IPS DF 4.7 (cell line): ENCODE measurements at regions not wholly inside any gene's neighbourhood (a gene's known extent, or its start where the extent isn't known, plus 50 kb on each side); places are given as distances from the start of the nearest gene placed in this dataset.

Source experiments
- DNase-seq: peaks from one replicate; pipeline ENCODE4 v3.0.0-alpha.2; 2013; ENCODE audit warnings: low spot score; ENCODE audit errors: extremely low read depth

GRCh38 chr13:103335241-103335640 is 269.0 kb upstream of the SLC10A2 start:
- DNase-seq, result no peak

- DNase-seq, result no peak
These were observed 265.7 kb upstream of the SLC10A2 start for GRCh38 chr13:103331924-103332323.

DNA sequence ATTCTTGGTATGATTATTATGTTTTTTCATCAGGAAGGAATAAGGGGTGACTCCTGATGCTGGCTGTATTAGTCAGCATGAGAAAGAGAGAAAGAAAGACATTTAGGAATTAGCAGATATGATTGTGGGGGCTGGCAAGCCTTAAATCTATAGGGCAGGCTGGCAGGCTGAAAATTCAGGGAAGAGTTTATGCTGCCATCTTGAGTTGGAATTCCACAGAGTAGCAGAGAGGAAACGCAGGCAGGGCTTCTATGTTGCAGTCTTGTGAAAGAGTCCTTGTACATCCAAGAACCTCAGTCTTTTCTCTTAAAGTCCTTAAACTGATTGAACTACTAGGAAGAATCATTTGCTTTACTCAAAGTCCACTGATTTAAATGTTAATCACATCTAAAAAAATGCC is 262.7 kb upstream of the SLC10A2 start:
- no peak for DNase-seq

DNA sequence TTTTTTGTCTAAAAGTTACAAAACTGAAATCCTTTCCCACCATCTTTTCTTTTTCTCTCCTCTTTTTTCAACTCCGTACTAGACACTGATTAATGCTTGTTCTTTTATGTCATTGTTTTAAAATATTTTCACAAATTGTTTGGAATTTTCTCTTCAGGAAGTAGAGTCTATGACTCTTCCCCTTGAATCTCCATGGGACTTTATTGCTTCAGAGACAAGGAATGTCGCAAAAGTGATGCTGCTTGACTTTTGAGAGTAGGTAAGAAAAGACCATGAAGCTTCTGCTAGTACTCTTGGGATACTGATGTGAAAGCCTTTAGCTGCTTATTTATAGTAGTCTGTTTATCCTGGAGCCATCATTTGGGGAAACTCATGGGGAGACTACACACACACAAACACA is 260.1 kb upstream of the SLC10A2 start:
- no peak for DNase-seq

- peak; percentile 5 for DNase-seq
These were observed 259.5 kb upstream of the SLC10A2 start for GRCh38 chr13:103325672-103326071.

- no peak for DNase-seq
These were observed 258.4 kb upstream of the SLC10A2 start for GRCh38 chr13:103324641-103325040.

DNA sequence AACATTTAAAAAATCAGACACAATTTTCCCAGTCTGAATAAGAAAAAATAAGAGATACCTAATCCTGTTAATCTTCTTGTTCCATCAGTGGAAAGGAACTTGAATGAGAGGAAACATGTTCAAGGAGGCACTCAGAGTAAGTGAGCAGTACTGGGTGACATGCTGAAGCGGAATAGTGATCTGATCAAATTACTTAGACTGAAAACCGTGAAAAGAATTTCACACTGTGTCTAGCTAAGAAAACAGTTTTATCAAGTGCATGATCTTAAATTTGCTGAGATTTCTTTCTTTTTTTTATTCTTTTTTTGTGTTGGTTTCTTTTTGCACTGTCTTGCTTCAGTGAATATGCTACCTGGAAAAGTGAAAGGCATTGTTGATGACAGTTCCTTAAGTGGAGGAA is 249.5 kb upstream of the SLC10A2 start:
- no peak for DNase-seq

GRCh38 chr13:103312467-103312866 is 246.2 kb upstream of the SLC10A2 start:
- no peak for DNase-seq

DNA sequence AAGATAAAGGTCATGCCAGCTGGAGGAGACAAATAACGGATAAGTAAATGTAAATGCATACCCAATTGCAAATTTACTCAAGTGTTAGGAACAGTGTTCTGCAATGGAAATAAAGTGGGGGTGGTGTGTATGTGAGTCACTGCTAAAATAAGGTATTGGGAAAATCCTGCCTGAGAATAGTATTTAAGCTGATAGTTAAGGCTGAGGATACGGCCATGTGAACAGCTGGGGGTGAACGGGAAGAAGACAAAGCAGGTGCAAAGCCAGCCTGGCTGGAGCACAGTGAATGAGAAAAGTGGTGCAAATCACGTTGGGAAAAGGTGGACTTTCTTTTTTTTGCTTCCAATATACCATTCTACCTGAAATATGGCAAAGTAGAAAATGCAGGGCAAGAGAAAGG is 242.4 kb upstream of the SLC10A2 start:
- DNase-seq, result no peak

DNA sequence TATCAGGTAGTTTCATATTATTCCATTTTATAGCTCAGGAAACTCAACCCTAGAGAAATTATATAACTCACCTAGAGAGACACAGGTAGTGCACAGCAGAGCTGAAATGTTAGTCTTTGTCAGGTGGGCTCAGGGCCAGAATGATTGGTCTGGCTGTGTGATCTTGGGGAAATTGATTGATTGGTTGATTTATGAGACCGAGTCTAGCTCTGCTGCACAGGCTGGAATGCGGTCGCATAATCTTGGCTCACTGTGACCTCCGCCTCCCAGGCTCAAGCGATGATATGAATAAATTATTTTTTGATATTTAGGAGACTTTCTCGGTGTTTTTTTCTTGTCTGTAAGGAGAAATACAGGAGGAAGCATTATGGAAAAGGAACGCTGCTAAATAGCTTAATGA is 239.9 kb upstream of the SLC10A2 start:
- no peak for DNase-seq

DNA sequence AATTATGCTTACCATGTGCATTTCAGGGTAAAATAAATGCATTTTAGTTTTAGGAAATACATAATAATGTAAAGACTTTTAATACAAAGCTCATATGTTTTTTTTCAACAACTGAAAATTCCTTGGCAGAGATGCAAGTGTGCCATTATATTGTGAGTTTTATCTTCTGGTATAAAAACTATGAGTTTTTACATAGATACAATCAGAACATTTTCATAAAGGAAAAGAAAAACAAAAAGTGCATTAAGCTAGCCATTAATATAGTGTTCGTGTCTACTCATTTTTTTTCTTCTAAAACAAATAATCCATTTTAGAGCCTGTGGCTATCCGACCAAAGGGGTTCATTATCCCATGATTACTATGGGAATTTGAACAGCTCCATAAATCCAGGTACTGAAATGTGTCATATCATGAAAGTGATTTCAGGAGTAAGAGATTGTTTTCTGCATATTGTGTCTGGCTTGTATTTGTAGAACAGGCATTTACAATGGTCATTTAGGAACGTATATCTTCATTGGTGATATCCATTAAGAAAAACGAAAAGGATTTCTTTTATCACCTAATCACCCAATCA is 236.9 kb upstream of the SLC10A2 start:
- no peak for DNase-seq

DNA sequence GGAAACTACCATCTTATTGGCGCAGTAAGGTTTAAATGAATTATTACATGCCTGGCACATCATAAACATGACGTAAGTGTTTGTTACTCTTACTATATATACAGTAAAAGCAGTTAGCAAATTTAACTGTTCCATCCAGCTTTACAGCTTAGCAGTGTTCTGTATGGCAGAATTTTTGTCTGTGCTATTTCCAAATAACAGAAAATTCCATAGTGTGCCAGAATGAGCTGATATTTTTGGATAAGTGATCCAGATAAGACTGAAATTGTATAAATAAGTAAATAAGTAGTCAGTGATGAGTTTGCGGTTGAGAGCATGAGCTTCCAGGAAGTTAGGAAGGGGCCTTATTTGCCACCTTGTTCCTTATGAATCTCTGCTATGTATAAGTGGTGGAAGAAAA is 236.5 kb upstream of the SLC10A2 start:
- DNase-seq, result no peak

- DNase-seq, result peak; percentile 41
These were observed 232.9 kb upstream of the SLC10A2 start for GRCh38 chr13:103299079-103299478.

DNA sequence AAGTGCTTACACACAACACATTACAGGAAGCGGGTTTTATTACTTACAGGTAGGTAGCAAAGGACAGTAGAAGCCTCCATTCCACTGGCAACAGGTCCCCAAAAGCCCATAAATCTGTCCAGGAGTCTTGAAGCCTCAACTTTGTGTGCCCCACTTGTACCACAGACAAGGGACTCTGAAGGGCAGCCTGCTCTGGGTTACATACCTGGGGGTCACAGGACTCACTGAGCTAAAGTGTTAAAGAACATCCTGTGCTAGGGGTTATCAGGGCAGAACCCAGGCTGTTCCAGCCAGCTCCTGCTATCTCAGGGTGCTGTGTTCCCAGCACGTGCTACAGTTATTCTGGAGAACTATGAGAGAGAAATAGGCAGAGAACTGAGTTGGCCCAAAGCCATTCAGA is 230.9 kb upstream of the SLC10A2 start:
- DNase-seq, result no peak

DNA sequence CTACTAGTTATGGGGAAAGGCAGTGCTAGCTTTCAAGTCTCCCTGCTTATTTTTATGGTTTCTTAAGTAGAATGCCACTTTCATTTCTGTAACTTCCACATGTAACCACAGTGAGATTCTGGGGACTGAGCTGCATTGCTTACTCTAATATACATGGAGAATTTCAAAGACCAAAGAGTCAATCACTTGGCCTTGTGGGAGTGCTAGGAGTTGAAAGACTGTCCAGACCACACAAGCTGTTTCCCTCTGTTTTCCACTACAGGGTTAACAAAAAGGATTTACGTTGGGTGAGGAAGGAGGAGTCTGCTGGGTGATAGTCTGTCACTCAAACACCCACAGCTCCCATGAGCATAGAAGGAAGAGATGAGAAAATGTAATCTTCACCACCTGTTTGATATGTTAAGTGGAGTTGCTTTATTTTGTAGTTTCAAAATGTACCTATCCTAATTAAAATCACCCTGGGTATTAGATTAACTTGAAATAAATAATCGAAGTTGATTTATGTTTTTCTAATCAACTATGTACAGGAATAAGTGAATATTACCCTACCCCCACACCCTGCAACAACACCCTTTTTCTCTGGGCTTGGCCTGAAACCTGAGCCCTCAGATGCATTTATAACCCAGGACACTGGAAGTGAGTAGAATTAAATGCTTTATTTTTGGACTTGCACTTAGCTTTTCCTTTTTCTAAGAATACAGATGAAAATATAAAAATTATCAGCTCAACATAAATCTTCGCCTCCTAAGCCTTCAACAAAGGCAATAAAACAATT is 225.8 kb upstream of the SLC10A2 start:
- no peak for DNase-seq

GRCh38 chr13:103291226-103291625 is 225.0 kb upstream of the SLC10A2 start:
- DNase-seq, result no peak

DNA sequence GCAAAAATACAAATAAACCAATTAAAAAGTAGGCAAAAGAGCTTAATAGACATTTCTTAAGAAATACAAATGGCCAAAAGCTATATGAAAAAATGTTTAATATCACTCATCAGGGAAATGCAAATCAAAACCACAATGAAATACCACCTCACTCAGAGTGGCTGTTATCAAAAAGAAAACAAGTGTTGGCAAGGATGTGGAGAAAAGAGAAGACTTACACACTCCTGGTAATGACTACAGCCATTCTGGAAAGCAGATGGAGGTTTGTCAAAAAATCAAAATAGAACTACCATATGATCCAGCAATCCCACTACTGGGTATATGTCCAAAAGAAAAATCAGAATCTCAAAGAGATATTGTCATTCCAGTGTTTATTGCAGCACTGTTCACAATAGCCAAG is 223.5 kb upstream of the SLC10A2 start:
- no peak for DNase-seq

DNA sequence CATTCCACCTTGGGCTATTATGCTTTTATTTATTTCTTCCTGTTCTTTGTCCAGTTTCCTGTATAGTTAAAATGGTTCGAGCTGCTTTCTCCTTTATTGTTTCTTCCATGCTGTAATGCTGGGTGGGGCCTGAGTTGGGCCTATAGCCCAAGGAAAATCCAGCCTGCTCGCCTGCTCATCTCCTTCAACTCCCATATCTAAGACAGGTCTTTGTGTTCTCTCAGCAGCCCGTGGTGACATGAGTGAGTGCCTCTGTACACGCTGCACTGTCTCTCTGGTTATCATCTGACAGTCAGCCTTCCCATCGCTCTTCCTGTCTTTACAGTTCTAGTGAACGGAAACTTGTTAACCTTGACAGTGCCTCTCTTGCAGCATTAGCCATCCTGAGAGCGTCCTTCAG is 221.9 kb upstream of the SLC10A2 start:
- no peak for DNase-seq

GRCh38 chr13:103287659-103288058 is 221.4 kb upstream of the SLC10A2 start:
- no peak for DNase-seq

DNA sequence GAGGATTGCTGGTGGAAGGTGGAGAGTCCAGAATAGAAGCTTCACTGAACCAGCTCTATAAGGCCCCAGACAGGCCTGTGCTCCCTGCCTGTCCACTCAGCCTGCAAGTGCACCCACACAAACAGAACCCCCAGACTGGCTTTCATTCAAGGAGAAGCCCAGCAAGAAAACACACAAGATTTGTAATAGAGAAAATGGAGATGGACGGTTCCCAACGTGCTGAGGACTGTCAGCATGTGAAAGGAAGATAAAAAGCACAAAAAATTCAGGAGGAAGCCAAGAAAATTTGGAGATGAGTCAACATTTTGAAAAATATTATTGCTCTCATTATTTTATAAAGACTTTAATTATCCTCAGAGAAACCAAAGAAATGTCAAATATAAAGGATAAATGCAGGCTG is 218.2 kb upstream of the SLC10A2 start:
- no peak for DNase-seq

- DNase-seq, result no peak
These were observed 217.2 kb upstream of the SLC10A2 start for GRCh38 chr13:103283451-103283820.

GRCh38 chr13:103282571-103283450 is 216.6 kb upstream of the SLC10A2 start:
- DNase-seq, result no peak
